CD4-positive, CD25-positive, alpha-beta regulatory T cell (primary cell): ENCODE measurements at regions not wholly inside any gene's neighbourhood (a gene's known extent, or its start where the extent isn't known, plus 50 kb on each side); places are given as distances from the start of the nearest gene placed in this dataset.

Experiments
- ATAC-seq, 2 donors: fragments of 150-1000 bp; cut with Tn5 transposase; one replicate each; pipeline ENCODE4 v1.10.0; 2021; ENCODE audit warnings: low read depth in 2 of 2, moderate number of reproducible peaks in 2 of 2, moderate library complexity in 1 of 2
- DNase-seq, 3 donors: peaks; one replicate each; pipeline versions ENCODE4 v3.0.0 to v3.0.0-alpha.2; 2012 to 2022; ENCODE audit warnings: mixed read lengths in 1 of 3
- H3K27ac ChIP-seq: one replicate; pipeline ENCODE4 v1.7.0; 2013; ENCODE audit warnings: mild to moderate bottlenecking, low read length; ENCODE audit not compliant: insufficient read depth, poor library complexity, severe bottlenecking
- H3K27me3 ChIP-seq: one replicate; pipeline ENCODE4 v1.7.0; 2013; ENCODE audit warnings: low read length; ENCODE audit not compliant: control insufficient read depth, insufficient read depth
- H3K36me3 ChIP-seq: one replicate; pipeline ENCODE4 v1.7.0; 2013; ENCODE audit warnings: mild to moderate bottlenecking, low read length, moderate library complexity; ENCODE audit not compliant: control insufficient read depth, insufficient read depth
- H3K4me1 ChIP-seq: 2 replicates; pipeline ENCODE4 v1.7.0; 2013; ENCODE audit warnings: mild to moderate bottlenecking, low read length; ENCODE audit not compliant: insufficient read depth, control insufficient read depth, poor library complexity, severe bottlenecking
- H3K4me3 ChIP-seq: one replicate; pipeline ENCODE4 v1.7.0; 2013; ENCODE audit warnings: low read depth, mild to moderate bottlenecking, low read length, moderate library complexity
- H3K9me3 ChIP-seq, 2 experiments: 1 replicate in 1 of 2; 2 replicates in 1 of 2; pipeline ENCODE4 v1.7.0; 2013; ENCODE audit warnings: low read length in 2 of 2, mild to moderate bottlenecking in 1 of 2, moderate library complexity in 1 of 2; ENCODE audit not compliant: control insufficient read depth in 2 of 2
- H3K27ac Mint-ChIP-seq, 3 donors: one replicate each; pipeline ENCODE4 v1.8.0; 2020 to 2022; ENCODE audit warnings: mild to moderate bottlenecking in 3 of 3, mixed read lengths in 3 of 3, moderate library complexity in 2 of 3
- H3K27me3 Mint-ChIP-seq: one replicate; pipeline ENCODE4 v1.8.0; 2022; ENCODE audit warnings: mild to moderate bottlenecking, mixed read lengths
- H3K36me3 Mint-ChIP-seq: one replicate; pipeline ENCODE4 v1.8.0; 2020; ENCODE audit warnings: mixed read lengths
- H3K4me1 Mint-ChIP-seq, 4 donors: one replicate each; pipeline ENCODE4 v1.8.0; 2020 to 2022; ENCODE audit warnings: mixed read lengths in 4 of 4, mild to moderate bottlenecking in 1 of 4
- H3K4me3 Mint-ChIP-seq, 4 donors: one replicate each; pipeline ENCODE4 v1.8.0; 2020 to 2022; ENCODE audit warnings: mild to moderate bottlenecking in 4 of 4, mixed read lengths in 4 of 4, moderate library complexity in 3 of 4
- H3K9me3 Mint-ChIP-seq, 7 donors: one replicate each; pipeline ENCODE4 v1.8.0; 2020 to 2022; ENCODE audit warnings: mixed read lengths in 7 of 7, mild to moderate bottlenecking in 3 of 7, moderate library complexity in 2 of 7

DNA sequence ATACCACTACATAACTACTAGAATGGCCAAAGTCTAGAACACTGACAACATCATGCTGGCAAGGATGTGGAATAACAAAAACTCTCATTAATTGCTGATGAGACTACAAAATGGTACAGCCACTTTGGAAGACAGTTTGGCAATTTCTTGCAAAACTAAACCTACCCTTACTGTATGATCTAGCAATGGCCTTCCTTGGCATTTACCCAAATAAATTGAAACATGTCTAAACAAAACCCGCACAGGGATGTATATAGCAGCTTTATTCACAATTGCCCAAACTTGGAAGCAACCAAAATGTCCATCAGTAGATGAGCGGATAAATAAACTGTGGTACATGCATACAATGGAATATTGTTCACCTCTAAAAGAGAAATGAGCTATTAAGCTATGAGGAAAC lies 87.9 kb upstream of the SLC24A5 start:
- H3K27ac ChIP-seq, result no peak overlapping the region
- no peaks in the 10 kb centered on the region for H3K4me1 ChIP-seq
- no peaks in the 10 kb centered on the region for H3K27me3 ChIP-seq
- H3K4me3 ChIP-seq, result no peak overlapping the region
- no peaks in the 10 kb centered on the region for H3K36me3 ChIP-seq
- Mint-ChIP-seq H3K4me3 (no peak overlapping the region), H3K4me1 (no peaks in the 10 kb centered on the region), H3K27ac (no peak overlapping the region), H3K9me3 (peaks cover 0 to 4% (median 2%) of the 10 kb centered on the region in 7 donors), H3K36me3 (no peaks in the 10 kb centered on the region), H3K27me3 (no peaks in the 10 kb centered on the region)
- H3K9me3 ChIP-seq, result no peaks in the 10 kb centered on the region
- ATAC-seq (no peak), DNase-seq (no peak)

DNA sequence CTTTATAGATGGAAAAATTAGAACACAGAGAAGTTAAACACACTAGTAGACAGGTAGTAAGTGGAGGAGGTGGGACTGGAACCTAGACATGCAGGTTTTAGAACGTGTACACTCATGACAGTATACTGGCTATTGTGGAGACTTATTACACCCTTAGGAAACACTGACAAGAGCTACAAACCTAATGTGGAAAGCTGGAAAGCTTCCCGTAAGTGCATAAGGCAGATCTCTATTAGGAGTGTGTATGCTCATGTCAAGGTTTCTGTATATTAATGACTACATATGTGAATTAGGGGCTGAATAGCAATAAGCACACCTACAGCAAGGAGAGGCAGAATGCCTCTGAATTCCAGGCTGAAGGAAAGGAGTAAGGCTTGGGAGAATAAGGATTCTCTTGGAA lies 82.6 kb upstream of the SLC24A5 start:
- Histone ChIP-seq H3K4me3 (no peak overlapping the region), H3K4me1 (no peaks in the 10 kb centered on the region), H3K27ac (no peak overlapping the region), H3K9me3 (peaks cover 0 to 2% of the 10 kb centered on the region in 2 experiments), H3K36me3 (no peaks in the 10 kb centered on the region), H3K27me3 (peaks cover 2% of the 10 kb centered on the region)
- no peaks in the 10 kb centered on the region for H3K36me3 Mint-ChIP-seq
- no peak overlapping the region for H3K27ac Mint-ChIP-seq
- ATAC-seq, result no peak
- H3K4me1 Mint-ChIP-seq, result no peaks in the 10 kb centered on the region
- DNase-seq, result no peak
- H3K4me3 Mint-ChIP-seq, result no peak overlapping the region
- peaks cover 0 to 5% (median 1%) of the 10 kb centered on the region in 7 donors for H3K9me3 Mint-ChIP-seq
- H3K27me3 Mint-ChIP-seq, result peaks cover 4% of the 10 kb centered on the region

DNA sequence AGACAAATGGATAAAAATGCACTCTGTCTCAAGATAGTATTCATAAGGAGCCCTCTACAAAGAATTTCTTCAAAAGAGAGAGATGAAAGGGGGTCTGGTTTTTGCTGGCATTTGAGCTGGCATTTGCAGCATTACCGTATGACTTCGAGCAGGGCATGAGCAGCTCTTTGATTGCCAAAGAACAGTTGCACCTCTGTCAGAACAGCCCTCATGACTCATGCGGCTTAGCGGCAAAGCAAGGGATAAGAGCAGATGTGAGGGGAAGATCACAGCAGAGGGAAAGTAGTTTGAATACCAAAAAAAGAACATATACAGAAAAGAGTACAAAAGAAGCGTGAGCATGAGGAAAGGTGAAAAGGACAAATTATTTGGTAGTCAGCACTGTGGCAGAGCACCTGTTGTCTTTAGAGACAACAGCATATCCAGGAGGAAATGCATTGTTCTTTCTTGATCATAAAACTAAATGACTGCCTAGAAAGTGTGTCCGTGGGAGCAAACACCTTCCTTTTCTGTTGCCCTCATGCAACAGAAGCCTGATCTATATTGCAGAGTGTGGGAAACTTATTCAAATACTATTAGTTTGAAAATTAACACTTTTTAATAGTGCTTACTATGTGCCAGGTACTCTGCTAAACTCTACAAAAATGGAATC lies 80.5 kb upstream of the SLC24A5 start:
- no peak overlapping the region for H3K27ac ChIP-seq
- H3K4me3 Mint-ChIP-seq, result no peak overlapping the region
- H3K9me3 Mint-ChIP-seq, result peaks cover 0 to 4% (median 2%) of the 10 kb centered on the region in 7 donors
- H3K27me3 ChIP-seq, result peaks cover 2% of the 10 kb centered on the region
- H3K4me1 ChIP-seq, result no peaks in the 10 kb centered on the region
- H3K27me3 Mint-ChIP-seq, result peaks cover 4% of the 10 kb centered on the region
- ATAC-seq (no peak), DNase-seq (no peak)
- no peaks in the 10 kb centered on the region for H3K36me3 ChIP-seq
- no peak overlapping the region for H3K4me3 ChIP-seq
- H3K4me1 Mint-ChIP-seq, result no peaks in the 10 kb centered on the region
- no peaks in the 10 kb centered on the region for H3K36me3 Mint-ChIP-seq
- H3K27ac Mint-ChIP-seq, result no peak overlapping the region
- H3K9me3 ChIP-seq, result peaks cover 0 to 2% of the 10 kb centered on the region in 2 experiments

DNA sequence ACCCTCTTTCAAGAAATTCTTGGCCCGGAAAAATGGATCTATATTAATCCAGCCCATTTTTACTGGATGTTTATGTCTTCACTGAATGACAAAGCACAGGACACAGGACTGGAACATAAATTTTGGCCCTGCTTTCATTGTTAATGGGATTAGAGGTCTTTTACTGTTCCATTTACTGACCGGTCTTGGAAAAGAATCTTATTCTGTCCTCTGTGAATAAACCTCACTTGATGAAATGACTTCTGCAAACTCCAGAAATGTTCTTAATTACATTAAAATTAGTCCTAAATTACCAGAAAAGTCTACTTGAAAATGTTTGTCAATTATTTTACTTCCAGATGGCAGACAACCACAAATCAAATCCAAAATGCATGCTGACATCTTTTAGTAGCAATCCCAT lies 79.3 kb upstream of the SLC24A5 start:
- Mint-ChIP-seq H3K9me3 (peaks cover 0 to 4% (median 2%) of the 10 kb centered on the region in 7 donors), H3K4me3 (no peak overlapping the region), H3K27ac (no peak overlapping the region), H3K36me3 (no peaks in the 10 kb centered on the region), H3K4me1 (no peaks in the 10 kb centered on the region), H3K27me3 (peaks cover 4% of the 10 kb centered on the region)
- no peak overlapping the region for H3K27ac ChIP-seq
- ATAC-seq (no peak), DNase-seq (no peak)
- no peaks in the 10 kb centered on the region for H3K36me3 ChIP-seq
- no peak overlapping the region for H3K4me3 ChIP-seq
- H3K9me3 ChIP-seq, result peaks cover 0 to 2% of the 10 kb centered on the region in 2 experiments
- peaks cover 2% of the 10 kb centered on the region for H3K27me3 ChIP-seq
- no peaks in the 10 kb centered on the region for H3K4me1 ChIP-seq

DNA sequence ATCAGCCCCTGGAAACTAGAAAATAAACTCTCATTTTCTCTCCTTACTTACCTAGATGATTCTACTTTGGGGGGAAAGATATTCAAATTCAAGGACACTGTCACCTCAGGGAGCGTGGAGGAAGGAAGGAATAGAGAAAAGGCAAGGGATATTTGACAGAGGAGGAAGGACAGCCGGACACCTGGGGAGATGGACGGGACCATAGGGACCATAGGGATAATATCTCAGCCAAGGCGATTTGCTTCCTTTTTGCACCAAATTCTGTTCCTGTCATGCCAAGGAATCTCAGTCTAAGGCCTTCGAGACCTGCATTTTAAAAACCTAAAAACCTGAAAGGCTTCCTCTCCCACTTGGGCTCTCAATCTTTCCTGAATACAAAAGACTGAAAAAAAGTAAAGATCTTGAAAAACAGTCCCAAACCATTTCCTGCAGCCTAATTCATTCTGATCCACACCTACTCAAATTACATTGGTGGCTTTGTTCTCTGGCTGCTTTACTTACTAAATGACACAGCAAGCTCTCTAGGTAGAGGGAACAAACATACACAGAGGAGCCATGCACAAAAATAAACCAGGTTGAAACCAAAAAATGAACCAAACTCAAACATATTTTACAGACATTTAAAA lies 73.9 kb upstream of the SLC24A5 start:
- ATAC-seq, result no peak

DNA sequence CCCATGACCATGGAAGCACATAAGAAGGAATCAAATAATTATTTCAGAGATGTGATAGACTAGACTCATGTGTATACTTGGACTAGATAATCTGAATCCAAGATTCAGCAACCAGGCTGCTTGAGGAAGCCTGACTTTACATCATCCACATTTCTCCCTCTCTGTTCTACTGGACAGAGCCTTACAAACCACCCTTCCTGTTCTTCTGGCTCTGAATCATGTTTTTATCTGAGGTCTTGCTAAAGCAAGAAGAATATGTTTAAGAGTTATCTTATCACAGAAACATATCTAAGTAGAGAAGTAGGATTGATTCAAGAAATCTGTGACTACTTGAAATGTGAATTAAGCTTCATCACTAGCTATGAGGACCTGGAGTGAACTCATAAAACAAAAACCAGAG lies 71.1 kb upstream of the SLC24A5 start:
- Histone ChIP-seq H3K27ac (no peak overlapping the region), H3K4me3 (no peak overlapping the region), H3K4me1 (no peaks in the 10 kb centered on the region), H3K27me3 (peaks cover 3% of the 10 kb centered on the region), H3K36me3 (no peaks in the 10 kb centered on the region), H3K9me3 (peaks cover 0 to 3% of the 10 kb centered on the region in 2 experiments)
- Mint-ChIP-seq H3K36me3 (no peaks in the 10 kb centered on the region), H3K27ac (no peak overlapping the region), H3K4me3 (no peak overlapping the region), H3K27me3 (no peaks in the 10 kb centered on the region), H3K9me3 (peaks cover 0 to 8% (median 0%) of the 10 kb centered on the region in 7 donors), H3K4me1 (no peaks in the 10 kb centered on the region)
- ATAC-seq (no peak), DNase-seq (no peak)

More for the DNA sequence above, 73.9 kb upstream of the SLC24A5 start:
- no peaks in the 10 kb centered on the region for H3K36me3 Mint-ChIP-seq
- H3K4me3 Mint-ChIP-seq, result no peak overlapping the region
- Histone ChIP-seq H3K27me3 (peaks cover 2% of the 10 kb centered on the region), H3K27ac (no peak overlapping the region), H3K4me1 (no peaks in the 10 kb centered on the region), H3K36me3 (no peaks in the 10 kb centered on the region), H3K9me3 (peaks cover 2 to 3% of the 10 kb centered on the region in 2 experiments), H3K4me3 (no peak overlapping the region)
- peaks cover 0 to 4% (median 2%) of the 10 kb centered on the region in 7 donors for H3K9me3 Mint-ChIP-seq
- DNase-seq, result no peak
- no peaks in the 10 kb centered on the region for H3K27me3 Mint-ChIP-seq
- no peak overlapping the region for H3K27ac Mint-ChIP-seq
- no peaks in the 10 kb centered on the region for H3K4me1 Mint-ChIP-seq

DNA sequence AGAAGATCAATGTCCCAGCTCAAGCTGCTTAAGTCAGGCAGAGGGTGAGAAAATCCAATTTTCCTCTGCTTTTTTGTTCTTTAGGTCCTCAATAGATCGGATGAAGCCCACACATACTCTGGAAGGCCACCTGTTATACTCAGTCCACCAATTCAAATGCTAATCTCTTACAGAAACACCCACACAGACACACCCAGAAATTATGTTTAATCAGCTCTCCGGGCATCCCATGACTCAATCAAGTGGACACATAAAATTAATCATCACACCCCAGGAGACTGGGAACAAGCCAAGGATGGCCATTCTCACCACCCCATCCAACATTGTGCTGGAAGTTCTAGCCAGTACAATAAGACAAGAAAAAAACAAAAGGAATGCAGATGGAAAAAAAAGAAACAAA lies 67.8 kb upstream of the SLC24A5 start:
- DNase-seq, result no peak
- H3K9me3 ChIP-seq, result peaks cover 0 to 3% of the 10 kb centered on the region in 2 experiments
- H3K27me3 Mint-ChIP-seq, result no peaks in the 10 kb centered on the region
- H3K36me3 Mint-ChIP-seq, result no peaks in the 10 kb centered on the region
- no peak for ATAC-seq
- no peaks in the 10 kb centered on the region for H3K4me1 ChIP-seq
- no peak overlapping the region for H3K4me3 Mint-ChIP-seq
- peaks cover 3% of the 10 kb centered on the region for H3K27me3 ChIP-seq
- peaks cover 0 to 9% (median 2%) of the 10 kb centered on the region in 7 donors for H3K9me3 Mint-ChIP-seq
- no peaks in the 10 kb centered on the region for H3K4me1 Mint-ChIP-seq
- no peak overlapping the region for H3K27ac ChIP-seq
- no peak overlapping the region for H3K27ac Mint-ChIP-seq
- H3K4me3 ChIP-seq, result no peak overlapping the region
- no peaks in the 10 kb centered on the region for H3K36me3 ChIP-seq

DNA sequence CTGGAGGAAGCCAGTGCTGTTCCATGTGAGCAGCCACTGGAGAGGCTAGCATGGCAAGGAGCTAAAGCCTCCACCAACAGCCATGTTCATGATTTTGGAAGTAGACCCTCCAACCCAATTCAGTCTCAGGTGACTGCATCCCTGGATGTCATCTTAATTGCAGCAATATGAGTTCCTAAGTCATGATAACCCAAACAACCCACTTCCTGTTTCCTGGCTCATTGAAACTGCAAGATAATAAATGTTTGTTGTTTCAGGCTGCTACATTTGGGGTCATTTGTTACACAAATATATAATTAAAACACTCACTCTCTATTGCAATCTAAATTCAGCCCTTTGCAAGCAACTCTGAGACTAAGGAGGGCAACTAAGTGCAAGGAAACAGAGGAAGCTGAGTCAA lies 62.4 kb upstream of the SLC24A5 start:
- H3K27me3 Mint-ChIP-seq, result peaks cover 9% of the 10 kb centered on the region
- H3K9me3 Mint-ChIP-seq, result peaks cover 0 to 9% (median 2%) of the 10 kb centered on the region in 7 donors
- H3K36me3 Mint-ChIP-seq, result no peaks in the 10 kb centered on the region

More for the DNA sequence above, 62.4 kb upstream of the SLC24A5 start:
- H3K27ac ChIP-seq, result no peak overlapping the region
- no peaks in the 10 kb centered on the region for H3K4me1 Mint-ChIP-seq
- no peak overlapping the region for H3K4me3 ChIP-seq
- H3K27me3 ChIP-seq, result no peaks in the 10 kb centered on the region
- H3K4me1 ChIP-seq, result no peaks in the 10 kb centered on the region
- H3K36me3 ChIP-seq, result no peaks in the 10 kb centered on the region
- no peaks in the 10 kb centered on the region for H3K9me3 ChIP-seq
- no peak for DNase-seq
- no peak overlapping the region for H3K4me3 Mint-ChIP-seq
- no peak overlapping the region for H3K27ac Mint-ChIP-seq
- ATAC-seq, result no peak
